H9 (cell line): ENCODE measurements at regions not wholly inside any gene's neighbourhood (a gene's known extent, or its start where the extent isn't known, plus 50 kb on each side); places are given as distances from the start of the nearest gene placed in this dataset.

Experiments used
- DNase-seq: peaks from one replicate; pipeline ENCODE4 v3.0.0-alpha.2; 2017
- H2AFZ ChIP-seq: one replicate; pipeline ENCODE4 v1.6.1; 2013; ENCODE audit warnings: mild to moderate bottlenecking, low read length, control low read depth, moderate library complexity
- H2AK5ac ChIP-seq: 2 replicates; pipeline ENCODE4 v1.6.1; 2013; ENCODE audit warnings: low read length, control low read depth, mixed read lengths; ENCODE audit not compliant: insufficient read length
- H2BK120ac ChIP-seq: one replicate; pipeline ENCODE4 v1.6.1; 2013; ENCODE audit warnings: low read depth, mild to moderate bottlenecking, low read length, control low read depth, inconsistent platforms; ENCODE audit not compliant: poor library complexity, severe bottlenecking
- H2BK12ac ChIP-seq: 2 replicates; pipeline ENCODE4 v1.6.1; 2013; ENCODE audit warnings: low read length, control low read depth, mixed read lengths, low read depth; ENCODE audit not compliant: insufficient read length
- H2BK15ac ChIP-seq: 2 replicates; pipeline ENCODE4 v1.6.1; 2013; ENCODE audit warnings: low read depth, low read length, control low read depth
- H2BK20ac ChIP-seq: one replicate; pipeline ENCODE4 v1.6.1; 2013; ENCODE audit warnings: low read depth, mild to moderate bottlenecking, low read length, control low read depth, inconsistent platforms; ENCODE audit not compliant: poor library complexity, severe bottlenecking
- H2BK5ac ChIP-seq: 2 replicates; pipeline ENCODE4 v1.6.1; 2013; ENCODE audit warnings: low read length, control low read depth, mixed read lengths; ENCODE audit not compliant: insufficient read length
- H3K14ac ChIP-seq: 2 replicates; pipeline ENCODE4 v1.6.1; 2013; ENCODE audit warnings: low read length, control low read depth; ENCODE audit not compliant: insufficient read depth
- H3K18ac ChIP-seq: 2 replicates; pipeline ENCODE4 v1.6.1; 2013; ENCODE audit warnings: low read depth, mild to moderate bottlenecking, mixed read lengths, low read length, control low read depth; ENCODE audit not compliant: insufficient read length
- H3K23ac ChIP-seq: 2 replicates; pipeline ENCODE4 v1.6.1; 2013; ENCODE audit warnings: low read length, control low read depth, mixed read lengths, low read depth; ENCODE audit not compliant: insufficient read length
- H3K23me2 ChIP-seq: 2 replicates; pipeline ENCODE4 v1.6.1; 2013; ENCODE audit warnings: low read depth, mild to moderate bottlenecking, mixed read lengths, low read length, control low read depth; ENCODE audit not compliant: insufficient read length, poor library complexity, severe bottlenecking
- H3K27ac ChIP-seq: 2 replicates; pipeline ENCODE4 v1.5.1; 2013; ENCODE audit warnings: low read length, control low read depth, mixed read lengths, low read depth; ENCODE audit not compliant: insufficient read length
- H3K27me3 ChIP-seq: 2 replicates; pipeline ENCODE4 v1.6.1; 2013; ENCODE audit warnings: low read length, control low read depth, inconsistent platforms; ENCODE audit not compliant: insufficient read depth
- H3K4ac ChIP-seq: 2 replicates; pipeline ENCODE4 v1.6.1; 2013; ENCODE audit warnings: low read depth, mild to moderate bottlenecking, control low read depth, inconsistent platforms, low read length, moderate library complexity
- H3K4me1 ChIP-seq: 2 replicates; pipeline ENCODE4 v1.6.1; 2013; ENCODE audit warnings: low read length, control low read depth, inconsistent platforms; ENCODE audit not compliant: insufficient read depth
- H3K4me2 ChIP-seq: 2 replicates; pipeline ENCODE4 v1.6.1; 2013; ENCODE audit warnings: low read length, control low read depth, mixed read lengths; ENCODE audit not compliant: insufficient read length, insufficient read depth
- H3K56ac ChIP-seq: 2 replicates; pipeline ENCODE4 v1.6.1; 2013; ENCODE audit warnings: low read depth, mild to moderate bottlenecking, mixed read lengths, low read length, control low read depth; ENCODE audit not compliant: insufficient read length
- H3K79me1 ChIP-seq: 2 replicates; pipeline ENCODE4 v1.6.1; 2013; ENCODE audit warnings: low read depth, mild to moderate bottlenecking, moderate library complexity, low read length, control low read depth, inconsistent platforms; ENCODE audit not compliant: insufficient read depth, poor library complexity, severe bottlenecking
- H3K79me2 ChIP-seq: 2 replicates; pipeline ENCODE4 v1.6.1; 2013; ENCODE audit warnings: low read length, control low read depth, inconsistent platforms; ENCODE audit not compliant: insufficient read depth
- H3K9ac ChIP-seq: 2 replicates; pipeline ENCODE4 v1.6.1; 2013; ENCODE audit warnings: low read length, control low read depth, mixed read lengths; ENCODE audit not compliant: insufficient read length; ENCODE audit errors: extremely low read depth
- H3K9me3 ChIP-seq: one replicate; pipeline ENCODE4 v1.6.1; 2013; ENCODE audit warnings: low read depth, low read length, inconsistent platforms; ENCODE audit not compliant: control insufficient read depth
- H3T11ph ChIP-seq: one replicate; pipeline ENCODE4 v1.6.1; 2013; ENCODE audit warnings: mild to moderate bottlenecking, low read length, control low read depth, inconsistent platforms
- H4K20me1 ChIP-seq: one replicate; pipeline ENCODE4 v1.6.1; 2013; ENCODE audit not compliant: control insufficient read depth, insufficient read length, insufficient read depth
- H4K5ac ChIP-seq: 2 replicates; pipeline ENCODE4 v1.6.1; 2013; ENCODE audit warnings: low read depth, mild to moderate bottlenecking, mixed read lengths, low read length, control low read depth; ENCODE audit not compliant: insufficient read length
- H4K8ac ChIP-seq: replicated peaks from 2 replicates; pipeline ENCODE4 v1.6.1; 2013; ENCODE audit warnings: low read length, control low read depth, mixed read lengths, low read depth; ENCODE audit not compliant: insufficient read length
- H4K91ac ChIP-seq: 2 replicates; pipeline ENCODE4 v1.6.1; 2013; ENCODE audit warnings: low read depth, mild to moderate bottlenecking, moderate library complexity, mixed read lengths, low read length, control low read depth; ENCODE audit not compliant: insufficient read length
- H3K27ac Mint-ChIP-seq, 3 experiments: 2 replicates in 2 of 3; 3 replicates in 1 of 3; pipeline ENCODE4 v1.8.0; 2020 to 2021; ENCODE audit warnings: mixed read lengths in 3 of 3, mild to moderate bottlenecking in 1 of 3, moderate library complexity in 1 of 3
- H3K27me3 Mint-ChIP-seq: 2 replicates; pipeline ENCODE4 v1.8.0; 2021; ENCODE audit warnings: low read depth, mild to moderate bottlenecking, moderate library complexity, mixed read lengths
- H3K36me3 Mint-ChIP-seq, 3 experiments: 2 replicates in 2 of 3; 3 replicates in 1 of 3; pipeline ENCODE4 v1.8.0; 2020 to 2021; ENCODE audit warnings: low read depth in 3 of 3, mixed read lengths in 3 of 3; ENCODE audit not compliant: insufficient read depth in 1 of 3
- H3K4me1 Mint-ChIP-seq, 2 experiments: 2 replicates each; pipeline ENCODE4 v1.8.0; 2020; ENCODE audit warnings: mixed read lengths in 2 of 2
- H3K4me3 Mint-ChIP-seq, 2 experiments: 2 replicates in 1 of 2; 3 replicates in 1 of 2; pipeline ENCODE4 v1.8.0; 2020 to 2021; ENCODE audit warnings: mild to moderate bottlenecking in 2 of 2, mixed read lengths in 2 of 2, moderate library complexity in 1 of 2
- H3K9me3 Mint-ChIP-seq, 2 experiments: 2 replicates in 1 of 2; 3 replicates in 1 of 2; pipeline ENCODE4 v1.8.0; 2020; ENCODE audit warnings: mild to moderate bottlenecking in 2 of 2, mixed read lengths in 2 of 2, moderate library complexity in 1 of 2
- CTCF ChIP-seq: fragments of 200-600 bp; sonication (generic); conservative IDR thresholded peaks from 3 replicates; pipeline ENCODE4 v1.8.0; 2021; ENCODE audit warnings: antibody characterized with exemption, mild to moderate bottlenecking
- WGBS: extraction: QIAGEN DNeasy Blood & Tissue Kit; methylation state at CpG from one replicate; pipeline ENCODE4 v1.1.7; 2013; ENCODE audit warnings: missing lambda C conversion rate, low lambda C conversion rate, mixed read lengths; ENCODE audit not compliant: insufficient read length; ENCODE audit errors: extremely low coverage; 5-methylcytosine and 5-hydroxymethylcytosine counted together

GRCh38 chr3:66610562-66610909 is 109.7 kb upstream of the LRIG1 start:
- no peak overlapping the region for H3K56ac ChIP-seq
- peaks cover 0 to 2% of the 10 kb centered on the region in 2 experiments; a peak in 2 of 5 replicates for H3K9me3 Mint-ChIP-seq
- no peak overlapping the region for H4K91ac ChIP-seq
- H3K14ac ChIP-seq: no peak overlapping the region
- 0 out of 2 replicates have a peak, but pooled peaks cover 2% of the 10 kb centered on the region for H3K27me3 Mint-ChIP-seq
- H3K23ac ChIP-seq: no peak overlapping the region
- no peaks in the 10 kb centered on the region for H3K36me3 Mint-ChIP-seq
- H3K27me3 ChIP-seq: no peaks in the 10 kb centered on the region
- H2BK20ac ChIP-seq: no peak overlapping the region
- no peak overlapping the region for H4K5ac ChIP-seq
- H3K9ac ChIP-seq: no peak overlapping the region
- H3K79me1 ChIP-seq: no peaks in the 10 kb centered on the region
- no peaks in the 10 kb centered on the region for H3K9me3 ChIP-seq
- H2BK15ac ChIP-seq: no peak overlapping the region
- H3K4me3 Mint-ChIP-seq: no peak overlapping the region
- H3K4me1 ChIP-seq: peaks cover 13% of the 10 kb centered on the region
- no peaks in the 10 kb centered on the region for H3K79me2 ChIP-seq
- WGBS: no CpG with 5 or more reads among the region's 5 CpGs
- DNase-seq: no peak
- H3K23me2 ChIP-seq: no peaks in the 10 kb centered on the region
- no peak overlapping the region for H2AK5ac ChIP-seq
- no peak overlapping the region for H3K4me2 ChIP-seq
- no peak overlapping the region for H2AFZ ChIP-seq
- no peak overlapping the region for H2BK12ac ChIP-seq
- no peak overlapping the region for H3T11ph ChIP-seq
- peaks cover 35 to 38% of the 10 kb centered on the region in 2 experiments for H3K4me1 Mint-ChIP-seq
- H4K20me1 ChIP-seq: no peaks in the 10 kb centered on the region
- no peak overlapping the region for H3K18ac ChIP-seq
- no peak overlapping the region for H3K4ac ChIP-seq
- no peak overlapping the region for H4K8ac ChIP-seq
- no peak overlapping the region for H2BK120ac ChIP-seq
- peak overlapping the region; percentile 53 to 81 (median 80); a peak in 4 of 7 replicates for H3K27ac Mint-ChIP-seq
- no peak for TF ChIP-seq CTCF
- H3K27ac ChIP-seq: no peak overlapping the region
- no peak overlapping the region for H2BK5ac ChIP-seq
